Endothelial cell of umbilical vein (primary cell): ENCODE measurements at regions not wholly inside any gene's neighbourhood (a gene's known extent, or its start where the extent isn't known, plus 50 kb on each side); places are given as distances from the start of the nearest gene placed in this dataset.

Experiments
- EZH2 ChIP-seq: IDR thresholded peaks from 2 replicates; pipeline ENCODE4 v1.6.1; 2012; ENCODE audit warnings: borderline replicate concordance, low read depth, mild to moderate bottlenecking, moderate library complexity, low read length, inconsistent platforms; ENCODE audit not compliant: severe bottlenecking
- FOS ChIP-seq: IDR thresholded peaks from 2 replicates; pipeline ENCODE4 v1.6.1; 2011; ENCODE audit warnings: mild to moderate bottlenecking, low read length, moderate library complexity, borderline replicate concordance; ENCODE audit not compliant: insufficient read depth
- GATA2 ChIP-seq: IDR thresholded peaks from 2 replicates; pipeline ENCODE4 v1.7.0; 2011; ENCODE audit warnings: low read depth, mild to moderate bottlenecking, moderate library complexity, mixed read lengths, low read length; ENCODE audit not compliant: insufficient read length, insufficient read depth
- JUN ChIP-seq: IDR thresholded peaks from 2 replicates; pipeline ENCODE4 v1.6.1; 2011; ENCODE audit warnings: borderline replicate concordance, low read depth; ENCODE audit not compliant: insufficient read length, insufficient read depth
- MYC ChIP-seq: IDR thresholded peaks from one replicate; pipeline ENCODE4 v1.6.1; 2011; ENCODE audit warnings: mild to moderate bottlenecking, low read depth, low read length
- POLR2A ChIP-seq: IDR thresholded peaks from 2 replicates; pipeline ENCODE4 v1.6.1; 2012; ENCODE audit warnings: low read depth, mild to moderate bottlenecking, control low read depth, low read length
- POLR2AphosphoS5 ChIP-seq: IDR thresholded peaks from 2 replicates; pipeline ENCODE4 v1.6.1; 2012; ENCODE audit warnings: low read depth, mild to moderate bottlenecking, control low read depth, low read length, moderate library complexity; ENCODE audit not compliant: insufficient read depth
- TF ChIP-seq, protein P1 (sequence below), 2 donors: IDR thresholded peaks; 1 replicate in 1 of 2; 2 replicates in 1 of 2; pipeline ENCODE4 v1.5.1; 2011; ENCODE audit warnings: low read length in 2 of 2, mild to moderate bottlenecking in 2 of 2, moderate library complexity in 2 of 2, control low read depth in 1 of 2, inconsistent platforms in 1 of 2, low read depth in 1 of 2; ENCODE audit not compliant: insufficient read depth in 1 of 2; ENCODE audit errors: extremely low read depth in 1 of 2
- TF ChIP-seq, protein P2 (sequence below): IDR thresholded peaks from 2 replicates; pipeline ENCODE4 v1.6.1; 2011; ENCODE audit not compliant: insufficient read depth, insufficient read length

DNA sequence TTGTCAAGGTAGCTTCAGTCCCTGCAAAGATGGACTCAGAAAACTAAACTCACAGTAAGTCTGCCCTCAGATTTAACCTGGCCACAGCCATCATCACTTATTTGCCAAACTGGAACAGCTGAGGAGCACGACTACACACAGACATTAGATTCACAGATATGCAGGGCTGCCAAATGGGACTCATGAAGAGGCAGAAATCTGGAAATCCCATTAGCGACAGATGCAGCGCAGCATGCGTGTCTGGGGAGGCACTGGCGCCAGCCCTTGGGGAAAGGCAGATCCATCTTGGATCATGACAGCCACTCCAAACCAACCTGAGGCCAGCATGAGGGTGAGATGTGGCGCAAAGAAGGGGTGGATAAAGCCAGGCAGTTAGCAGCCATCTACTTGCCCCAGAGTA lies 160.7 kb upstream of the TSC22D2 start:
- TF ChIP-seq POLR2AphosphoS5 (no peak), GATA2 (no peak), POLR2A (no peak), EZH2 (no peak), JUN (no peak), MYC (no peak), FOS (no peak)
- TF ChIP-seq, protein P1, sequence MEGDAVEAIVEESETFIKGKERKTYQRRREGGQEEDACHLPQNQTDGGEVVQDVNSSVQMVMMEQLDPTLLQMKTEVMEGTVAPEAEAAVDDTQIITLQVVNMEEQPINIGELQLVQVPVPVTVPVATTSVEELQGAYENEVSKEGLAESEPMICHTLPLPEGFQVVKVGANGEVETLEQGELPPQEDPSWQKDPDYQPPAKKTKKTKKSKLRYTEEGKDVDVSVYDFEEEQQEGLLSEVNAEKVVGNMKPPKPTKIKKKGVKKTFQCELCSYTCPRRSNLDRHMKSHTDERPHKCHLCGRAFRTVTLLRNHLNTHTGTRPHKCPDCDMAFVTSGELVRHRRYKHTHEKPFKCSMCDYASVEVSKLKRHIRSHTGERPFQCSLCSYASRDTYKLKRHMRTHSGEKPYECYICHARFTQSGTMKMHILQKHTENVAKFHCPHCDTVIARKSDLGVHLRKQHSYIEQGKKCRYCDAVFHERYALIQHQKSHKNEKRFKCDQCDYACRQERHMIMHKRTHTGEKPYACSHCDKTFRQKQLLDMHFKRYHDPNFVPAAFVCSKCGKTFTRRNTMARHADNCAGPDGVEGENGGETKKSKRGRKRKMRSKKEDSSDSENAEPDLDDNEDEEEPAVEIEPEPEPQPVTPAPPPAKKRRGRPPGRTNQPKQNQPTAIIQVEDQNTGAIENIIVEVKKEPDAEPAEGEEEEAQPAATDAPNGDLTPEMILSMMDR (IDR thresholded peaks at IDR 0.05; ENCODE audit: extremely low read depth in 1 of 2, insufficient read depth in 1 of 2, low read depth in 1 of 2, low read length in 2 of 2), result no peak
- TF ChIP-seq, protein P2, sequence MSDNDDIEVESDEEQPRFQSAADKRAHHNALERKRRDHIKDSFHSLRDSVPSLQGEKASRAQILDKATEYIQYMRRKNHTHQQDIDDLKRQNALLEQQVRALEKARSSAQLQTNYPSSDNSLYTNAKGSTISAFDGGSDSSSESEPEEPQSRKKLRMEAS, result no peak
